ENCODE measurements at regions not wholly inside any gene's neighbourhood (a gene's known extent, or its start where the extent isn't known, plus 50 kb on each side); places are given as distances from the start of the nearest gene placed in this dataset.

DNA sequence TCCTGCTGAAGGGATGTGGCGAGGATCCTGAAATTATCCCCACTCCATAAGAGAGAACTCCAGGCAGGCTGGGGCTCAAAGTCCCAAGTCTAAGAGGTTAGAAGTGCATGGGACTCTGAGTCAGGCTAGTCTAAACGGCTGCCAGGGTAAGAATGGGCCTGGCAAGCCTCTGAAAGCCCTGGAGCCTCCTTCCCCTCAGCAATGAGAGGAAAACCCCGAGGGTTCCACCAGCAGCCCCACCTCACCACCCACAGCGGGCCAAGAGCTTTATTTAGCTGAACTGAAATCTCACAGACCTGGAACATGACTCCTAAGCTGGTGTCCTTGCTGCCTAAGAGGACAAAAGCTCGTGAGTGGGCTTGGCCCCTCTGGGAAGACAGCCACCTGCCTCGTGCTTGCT lies 135.5 kb downstream of the SEC61B start:
- TF ChIP-seq EZH2 (IDR thresholded peaks at IDR 0.05; ENCODE audit: borderline replicate concordance, low read depth, low read length, poor library complexity, severe bottlenecking) (no peak), CTCF (conservative IDR thresholded peaks at IDR 0.05; ENCODE audit: low read depth, low read length) (no peak)

Data from A673 (cell line).